GM12878 (cell line): ENCODE measurements at regions not wholly inside any gene's neighbourhood (a gene's known extent, or its start where the extent isn't known, plus 50 kb on each side); places are given as distances from the start of the nearest gene placed in this dataset.

Experiments used
- ATAC-seq: fragments of 200-7000 bp; cut with Tn5 transposase; 3 replicates; pipeline ENCODE4 v1.9.1; 2020; ENCODE audit warnings: mild to moderate bottlenecking, moderate library complexity
- BruUV-seq: library from RNA; stranded (reverse); fragments of 400-500 nt; replicated peaks from 2 replicates; lab custom pipeline; 2021; lab: Mats Ljungman, UMichigan
- CTCF ChIA-PET: fragments of 300-600 bp; sonication (Branson Sonifier 250); formaldehyde crosslinking; extraction: SDS; loops from one replicate; lab custom pipeline; 2021; ENCODE audit warnings: inconsistent platforms; lab: Yijun Ruan, JAX
- POLR2A ChIA-PET: fragments of 350-600 bp; formaldehyde crosslinking; extraction: SDS; loops from one replicate; lab custom pipeline; 2021; ENCODE audit warnings: inconsistent platforms; lab: Charles Lee
- RAD21 ChIA-PET: fragments of 300-600 bp; sonication (Branson Sonifier 250); formaldehyde crosslinking; loops from one replicate; lab custom pipeline; 2023; ENCODE audit warnings: antibody characterized with exemption; ENCODE audit not compliant: unreplicated experiment; lab: Charles Lee
- SMC1A ChIA-PET: fragments of 300-600 bp; sonication (Branson Sonifier 250); formaldehyde crosslinking; loops from one replicate; lab custom pipeline; 2023; ENCODE audit not compliant: unreplicated experiment, uncharacterized antibody; lab: Charles Lee
- DNase-seq: peaks from one replicate; pipeline ENCODE4 v3.0.0-alpha.2; 2011; ENCODE audit warnings: low read depth, low spot score
- FAIRE-seq: peaks from 3 replicates; lab custom pipeline; 2011; peaks lifted over from hg19 to GRCh38; lab: Jason Lieb, UNC
- H2AFZ ChIP-seq: 2 replicates; pipeline ENCODE4 v1.6.0; 2011; ENCODE audit warnings: low read depth, low read length, control low read depth; ENCODE audit not compliant: control insufficient read depth
- H3K27ac ChIP-seq: 2 replicates; pipeline ENCODE4 v1.5.1; 2011; ENCODE audit warnings: control low read depth; ENCODE audit not compliant: control insufficient read depth, insufficient read depth
- H3K27me3 ChIP-seq, 2 experiments: replicated peaks in 1 of 2; 2 replicates each; pipeline versions ENCODE4 v1.6.0 to v1.6.1; 2011; ENCODE audit warnings: low read length in 1 of 2; ENCODE audit not compliant: control insufficient read depth in 2 of 2, insufficient read depth in 2 of 2
- H3K36me3 ChIP-seq, 2 experiments: 2 replicates each; pipeline ENCODE4 v1.5.1; 2011; ENCODE audit warnings: low read length in 1 of 2; ENCODE audit not compliant: control insufficient read depth in 2 of 2, insufficient read depth in 2 of 2
- H3K4me1 ChIP-seq: 2 replicates; pipeline ENCODE4 v1.6.1; 2011; ENCODE audit warnings: mild to moderate bottlenecking, low read length, moderate library complexity, mixed read lengths; ENCODE audit not compliant: control insufficient read depth, insufficient read depth
- H3K4me2 ChIP-seq: 2 replicates; pipeline ENCODE4 v1.6.0; 2011; ENCODE audit warnings: control low read depth; ENCODE audit not compliant: control insufficient read depth, insufficient read depth
- H3K4me3 ChIP-seq: fragments of 200-600 bp; sonication (generic); 2 replicates; pipeline ENCODE4 v1.5.1; 2016
- H3K79me2 ChIP-seq: 2 replicates; pipeline ENCODE4 v1.6.0; 2011; ENCODE audit warnings: low read length; ENCODE audit not compliant: control insufficient read depth, insufficient read depth
- H3K9ac ChIP-seq: 2 replicates; pipeline ENCODE4 v1.8.0; 2011; ENCODE audit warnings: low read length, control low read depth, mixed read lengths; ENCODE audit not compliant: control insufficient read depth, insufficient read depth
- H3K9me3 ChIP-seq: replicated peaks from 3 replicates; pipeline ENCODE4 v1.5.1; 2011; ENCODE audit warnings: mild to moderate bottlenecking, low read length; ENCODE audit not compliant: control insufficient read depth, insufficient read depth
- H4K20me1 ChIP-seq: 2 replicates; pipeline ENCODE4 v1.6.0; 2011; ENCODE audit not compliant: control insufficient read depth, insufficient read depth
- DPF2 ChIP-seq: fragments of 450-650 bp; IDR thresholded peaks from 2 replicates; pipeline ENCODE4 v1.6.1; 2017; ENCODE audit warnings: mild to moderate bottlenecking
- IKZF2 ChIP-seq, 2 experiments: fragments of 450-650 bp; IDR thresholded peaks; 2 replicates each; pipeline ENCODE4 v1.6.1; 2017; ENCODE audit warnings: mild to moderate bottlenecking in 2 of 2, moderate library complexity in 2 of 2
- IRF4 ChIP-seq: IDR thresholded peaks from 2 replicates; pipeline ENCODE4 v1.6.1; 2011; ENCODE audit warnings: low read depth, low read length
- NFIC ChIP-seq: IDR thresholded peaks from 2 replicates; pipeline ENCODE4 v1.6.1; 2012; ENCODE audit warnings: low read depth, mild to moderate bottlenecking, inconsistent platforms, low read length, moderate library complexity
- NR2C2 ChIP-seq: IDR thresholded peaks from 2 replicates; pipeline ENCODE4 v1.6.1; 2011; ENCODE audit warnings: borderline replicate concordance, low read depth; ENCODE audit not compliant: control insufficient read depth, insufficient read length
- RAD21 ChIP-seq: IDR thresholded peaks from 2 replicates; pipeline ENCODE4 v1.6.1; 2011; ENCODE audit warnings: mild to moderate bottlenecking, low read depth, low read length, moderate library complexity; ENCODE audit not compliant: insufficient read depth
- SIN3A ChIP-seq: IDR thresholded peaks from 2 replicates; pipeline ENCODE4 v1.6.1; 2012; ENCODE audit warnings: low read depth, low read length, improper control_type of control experiment
- STAT3 ChIP-seq: IDR thresholded peaks from 2 replicates; pipeline ENCODE4 v1.6.1; 2011; ENCODE audit warnings: low read depth, low read length, improper control_type of control experiment
- WRNIP1 ChIP-seq: IDR thresholded peaks from 2 replicates; pipeline ENCODE4 v1.6.1; 2011; ENCODE audit warnings: low read depth, low read length, improper control_type of control experiment, borderline replicate concordance
- WGBS: methylation state at CpG from one replicate; pipeline ENCODE4 v1.1.6; 2016; ENCODE audit warnings: low lambda C conversion rate; ENCODE audit not compliant: insufficient replicate concordance, insufficient coverage; ENCODE audit errors: missing lambda C conversion rate; 5-methylcytosine and 5-hydroxymethylcytosine counted together
- in situ Hi-C: fragments of 300-500 bp; cut with MboI; formaldehyde crosslinking; loops from 9 replicates; pipeline ENCODE4 v1.14.3; 2018; ENCODE audit warnings: mixed read lengths
- intact Hi-C: fragments of 100-400 bp; cut with micrococcal nuclease; formaldehyde crosslinking; loops from one replicate; pipeline ENCODE4 v1.14.2; 2022; ENCODE audit not compliant: unreplicated experiment
- TF ChIP-seq, protein P1 (sequence below): fragments of 450-650 bp; IDR thresholded peaks from 2 replicates; pipeline ENCODE4 v1.6.1; 2017; ENCODE audit warnings: low read depth, mild to moderate bottlenecking, moderate library complexity
- TF ChIP-seq, protein P2 (sequence below): IDR thresholded peaks from 2 replicates; pipeline ENCODE4 v1.6.1; 2012; ENCODE audit warnings: low read length, inconsistent platforms
- TF ChIP-seq, protein P3 (sequence below): fragments of 450-650 bp; IDR thresholded peaks from 2 replicates; pipeline ENCODE4 v1.6.1; 2018; ENCODE audit warnings: borderline replicate concordance, mild to moderate bottlenecking; ENCODE audit not compliant: partially characterized antibody

DNA sequence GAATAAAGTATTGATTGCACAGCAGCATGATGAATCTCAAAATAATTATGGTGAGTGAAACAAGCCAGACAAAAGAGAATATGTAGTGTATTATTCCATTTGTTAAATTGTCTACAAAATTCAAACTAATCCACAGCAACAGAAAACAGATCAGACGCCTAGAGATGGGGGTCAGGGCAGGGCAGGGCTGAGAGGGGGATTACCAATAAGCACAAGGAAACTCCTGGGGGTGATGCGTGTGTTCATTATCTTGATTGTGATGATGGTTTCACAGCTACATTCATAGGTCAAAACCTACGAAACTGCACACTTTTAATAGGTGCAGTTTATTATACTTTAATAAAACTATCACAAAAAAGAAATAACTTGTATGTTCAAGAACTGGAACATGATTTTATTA lies 132.7 kb upstream of the CDK6 start:
- no peaks in the 10 kb centered on the region for H3K4me1 ChIP-seq
- no peak for FAIRE-seq
- H3K27me3 ChIP-seq = no peaks in the 10 kb centered on the region
- CTCF ChIA-PET = no interaction called here
- H3K9me3 ChIP-seq = no peaks in the 10 kb centered on the region
- TF ChIP-seq STAT3 (no peak), WRNIP1 (no peak), SIN3A (no peak)
- TF ChIP-seq, protein P1, sequence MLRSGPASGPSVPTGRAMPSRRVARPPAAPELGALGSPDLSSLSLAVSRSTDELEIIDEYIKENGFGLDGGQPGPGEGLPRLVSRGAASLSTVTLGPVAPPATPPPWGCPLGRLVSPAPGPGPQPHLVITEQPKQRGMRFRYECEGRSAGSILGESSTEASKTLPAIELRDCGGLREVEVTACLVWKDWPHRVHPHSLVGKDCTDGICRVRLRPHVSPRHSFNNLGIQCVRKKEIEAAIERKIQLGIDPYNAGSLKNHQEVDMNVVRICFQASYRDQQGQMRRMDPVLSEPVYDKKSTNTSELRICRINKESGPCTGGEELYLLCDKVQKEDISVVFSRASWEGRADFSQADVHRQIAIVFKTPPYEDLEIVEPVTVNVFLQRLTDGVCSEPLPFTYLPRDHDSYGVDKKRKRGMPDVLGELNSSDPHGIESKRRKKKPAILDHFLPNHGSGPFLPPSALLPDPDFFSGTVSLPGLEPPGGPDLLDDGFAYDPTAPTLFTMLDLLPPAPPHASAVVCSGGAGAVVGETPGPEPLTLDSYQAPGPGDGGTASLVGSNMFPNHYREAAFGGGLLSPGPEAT = no peak
- no peak overlapping the region for H2AFZ ChIP-seq
- no TSS peak for BruUV-seq
- H3K36me3 ChIP-seq = no peaks in the 10 kb centered on the region
- H4K20me1 ChIP-seq = no peaks in the 10 kb centered on the region
- H3K27ac ChIP-seq = no peak overlapping the region
- H3K9ac ChIP-seq = no peak overlapping the region
- SMC1A ChIA-PET = interaction anchor here (1.0 to 1.8 kb wide), 2 partner anchors 47 to 79 kb away, joined by 3 to 5 read pairs; no protein-coding TSS in a partner anchor
- WGBS = 54% methylated on average over 3 of the region's 3 CpGs
- RAD21 ChIA-PET = interaction anchor here (1.0 kb wide), 1 partner anchor 64 kb away, joined by 3 read pairs; no protein-coding TSS in a partner anchor
- H3K79me2 ChIP-seq = no peaks in the 10 kb centered on the region
- H3K4me2 ChIP-seq = no peak overlapping the region
- in situ Hi-C loops (no loop called here), intact Hi-C loops (loop anchor here (5.0 kb wide), 1 partner anchor 78 kb away; no protein-coding TSS in a partner anchor)
- no peak for DNase-seq
- peak; percentile 75 for ATAC-seq
- H3K4me3 ChIP-seq = no peak overlapping the region
- POLR2A ChIA-PET = interaction anchor here (0.6 kb wide), 1 partner anchor 13 kb away, joined by 3 read pairs; no protein-coding TSS in a partner anchor

DNA sequence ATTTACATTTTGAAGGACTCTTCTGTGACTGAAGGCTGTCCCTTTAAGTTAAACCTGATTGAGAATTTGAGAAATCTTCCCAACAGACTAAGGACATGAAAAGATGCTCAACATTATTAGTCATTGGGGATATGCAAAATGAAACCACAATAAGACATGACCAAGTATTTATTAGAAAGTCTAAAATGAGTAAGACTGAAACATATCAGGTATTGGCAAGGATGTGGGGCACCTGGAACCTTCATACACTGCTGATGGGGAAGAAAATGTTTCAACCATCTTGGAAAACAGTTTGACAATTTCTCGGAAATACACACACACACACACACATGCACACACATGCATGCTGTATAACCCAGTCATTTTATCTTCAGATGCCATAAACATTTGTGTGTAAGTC lies 132.1 kb upstream of the CDK6 start:
- Histone ChIP-seq H4K20me1 (no peaks in the 10 kb centered on the region), H3K4me2 (no peak overlapping the region), H3K9me3 (no peaks in the 10 kb centered on the region), H3K27ac (no peak overlapping the region), H3K27me3 (no peaks in the 10 kb centered on the region), H3K9ac (no peak overlapping the region), H2AFZ (no peak overlapping the region), H3K36me3 (no peaks in the 10 kb centered on the region), H3K79me2 (no peaks in the 10 kb centered on the region), H3K4me1 (no peaks in the 10 kb centered on the region), H3K4me3 (no peak overlapping the region)
- peak; percentile 15 for DNase-seq
- peak; percentile 69 for FAIRE-seq
- RAD21 ChIA-PET = no interaction called here
- no TSS peak for BruUV-seq
- SMC1A ChIA-PET = interaction anchor here (1.0 kb wide), 1 partner anchor 80 kb away, joined by 3 read pairs; no protein-coding TSS in a partner anchor
- intact Hi-C loops = loop anchor here (5.0 kb wide), 1 partner anchor 79 kb away; no protein-coding TSS in a partner anchor
- CTCF ChIA-PET = no interaction called here
- ATAC-seq = peak; percentile 87
- WGBS = 63% methylated on average over 1 of the region's 1 CpG
- in situ Hi-C loops = no loop called here
- POLR2A ChIA-PET = no interaction called here
- TF ChIP-seq DPF2 = 0 out of 2 replicates have a peak, but pooled peaks have one; percentile 30
- TF ChIP-seq IKZF2 (IDR thresholded peaks at IDR 0.05) = peak in 1 of 2 experiments; percentile 34; a peak in 1 of 4 replicates
- peak; percentile 52; the same call in 1 of the 2 replicates for TF ChIP-seq IRF4
- TF ChIP-seq NFIC = peak; percentile 65; the same call in 1 of the 2 replicates
- TF ChIP-seq RAD21 = 0 out of 2 replicates have a peak, but pooled peaks have one; percentile 4
- no peak for TF ChIP-seq NR2C2
- TF ChIP-seq, protein P2, sequence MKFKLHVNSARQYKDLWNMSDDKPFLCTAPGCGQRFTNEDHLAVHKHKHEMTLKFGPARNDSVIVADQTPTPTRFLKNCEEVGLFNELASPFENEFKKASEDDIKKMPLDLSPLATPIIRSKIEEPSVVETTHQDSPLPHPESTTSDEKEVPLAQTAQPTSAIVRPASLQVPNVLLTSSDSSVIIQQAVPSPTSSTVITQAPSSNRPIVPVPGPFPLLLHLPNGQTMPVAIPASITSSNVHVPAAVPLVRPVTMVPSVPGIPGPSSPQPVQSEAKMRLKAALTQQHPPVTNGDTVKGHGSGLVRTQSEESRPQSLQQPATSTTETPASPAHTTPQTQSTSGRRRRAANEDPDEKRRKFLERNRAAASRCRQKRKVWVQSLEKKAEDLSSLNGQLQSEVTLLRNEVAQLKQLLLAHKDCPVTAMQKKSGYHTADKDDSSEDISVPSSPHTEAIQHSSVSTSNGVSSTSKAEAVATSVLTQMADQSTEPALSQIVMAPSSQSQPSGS = 0 out of 2 replicates have a peak, but pooled peaks have one; percentile 67
- TF ChIP-seq, protein P3, sequence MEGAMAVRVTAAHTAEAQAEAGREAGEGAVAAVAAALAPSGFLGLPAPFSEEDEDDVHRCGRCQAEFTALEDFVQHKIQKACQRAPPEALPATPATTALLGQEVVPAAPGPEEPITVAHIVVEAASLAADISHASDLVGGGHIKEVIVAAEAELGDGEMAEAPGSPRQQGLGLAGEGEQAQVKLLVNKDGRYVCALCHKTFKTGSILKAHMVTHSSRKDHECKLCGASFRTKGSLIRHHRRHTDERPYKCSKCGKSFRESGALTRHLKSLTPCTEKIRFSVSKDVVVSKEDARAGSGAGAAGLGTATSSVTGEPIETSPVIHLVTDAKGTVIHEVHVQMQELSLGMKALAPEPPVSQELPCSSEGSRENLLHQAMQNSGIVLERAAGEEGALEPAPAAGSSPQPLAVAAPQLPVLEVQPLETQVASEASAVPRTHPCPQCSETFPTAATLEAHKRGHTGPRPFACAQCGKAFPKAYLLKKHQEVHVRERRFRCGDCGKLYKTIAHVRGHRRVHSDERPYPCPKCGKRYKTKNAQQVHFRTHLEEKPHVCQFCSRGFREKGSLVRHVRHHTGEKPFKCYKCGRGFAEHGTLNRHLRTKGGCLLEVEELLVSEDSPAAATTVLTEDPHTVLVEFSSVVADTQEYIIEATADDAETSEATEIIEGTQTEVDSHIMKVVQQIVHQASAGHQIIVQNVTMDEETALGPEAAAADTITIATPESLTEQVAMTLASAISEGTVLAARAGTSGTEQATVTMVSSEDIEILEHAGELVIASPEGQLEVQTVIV = no peak
